ENCODE measurements at regions not wholly inside any gene's neighbourhood (a gene's known extent, or its start where the extent isn't known, plus 50 kb on each side); places are given as distances from the start of the nearest gene placed in this dataset.

DNA sequence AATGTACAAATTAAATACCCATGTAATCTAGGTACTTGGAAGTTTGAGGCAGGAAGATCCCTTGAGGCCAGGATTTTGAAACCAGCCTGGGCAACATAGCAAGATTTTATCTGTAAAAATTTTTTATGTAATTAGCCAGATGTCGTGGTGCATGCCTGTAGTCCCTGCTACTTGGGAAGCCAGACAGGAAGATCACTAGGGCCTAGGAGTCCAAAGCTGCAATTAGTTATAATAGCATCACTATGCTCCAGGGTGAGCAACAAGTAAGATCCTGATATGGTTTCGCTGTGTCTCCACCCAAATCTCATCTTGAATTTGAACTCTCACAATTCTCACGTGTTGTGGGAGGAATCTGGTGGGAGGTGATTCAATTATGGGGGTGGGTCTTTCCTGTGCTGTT, 535.8 kb downstream of the TENT5A start:
- no peak for DNase-seq (ENCODE audit: low read depth in 1 of 2, low spot score in 1 of 2)
- Histone ChIP-seq H3K4me3 (replicated peaks; ENCODE audit: insufficient read depth, low read length) (no peak overlapping the region), H3K27me3 (ENCODE audit: insufficient read depth, poor library complexity, severe bottlenecking) (no peaks in the 10 kb centered on the region), H3K27ac (replicated peaks) (no peak overlapping the region)
- TF ChIP-seq, protein P1, sequence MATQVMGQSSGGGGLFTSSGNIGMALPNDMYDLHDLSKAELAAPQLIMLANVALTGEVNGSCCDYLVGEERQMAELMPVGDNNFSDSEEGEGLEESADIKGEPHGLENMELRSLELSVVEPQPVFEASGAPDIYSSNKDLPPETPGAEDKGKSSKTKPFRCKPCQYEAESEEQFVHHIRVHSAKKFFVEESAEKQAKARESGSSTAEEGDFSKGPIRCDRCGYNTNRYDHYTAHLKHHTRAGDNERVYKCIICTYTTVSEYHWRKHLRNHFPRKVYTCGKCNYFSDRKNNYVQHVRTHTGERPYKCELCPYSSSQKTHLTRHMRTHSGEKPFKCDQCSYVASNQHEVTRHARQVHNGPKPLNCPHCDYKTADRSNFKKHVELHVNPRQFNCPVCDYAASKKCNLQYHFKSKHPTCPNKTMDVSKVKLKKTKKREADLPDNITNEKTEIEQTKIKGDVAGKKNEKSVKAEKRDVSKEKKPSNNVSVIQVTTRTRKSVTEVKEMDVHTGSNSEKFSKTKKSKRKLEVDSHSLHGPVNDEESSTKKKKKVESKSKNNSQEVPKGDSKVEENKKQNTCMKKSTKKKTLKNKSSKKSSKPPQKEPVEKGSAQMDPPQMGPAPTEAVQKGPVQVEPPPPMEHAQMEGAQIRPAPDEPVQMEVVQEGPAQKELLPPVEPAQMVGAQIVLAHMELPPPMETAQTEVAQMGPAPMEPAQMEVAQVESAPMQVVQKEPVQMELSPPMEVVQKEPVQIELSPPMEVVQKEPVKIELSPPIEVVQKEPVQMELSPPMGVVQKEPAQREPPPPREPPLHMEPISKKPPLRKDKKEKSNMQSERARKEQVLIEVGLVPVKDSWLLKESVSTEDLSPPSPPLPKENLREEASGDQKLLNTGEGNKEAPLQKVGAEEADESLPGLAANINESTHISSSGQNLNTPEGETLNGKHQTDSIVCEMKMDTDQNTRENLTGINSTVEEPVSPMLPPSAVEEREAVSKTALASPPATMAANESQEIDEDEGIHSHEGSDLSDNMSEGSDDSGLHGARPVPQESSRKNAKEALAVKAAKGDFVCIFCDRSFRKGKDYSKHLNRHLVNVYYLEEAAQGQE (IDR thresholded peaks at IDR 0.05; ENCODE audit: insufficient replicate concordance, low read depth) = no peak
- TF ChIP-seq POLR2AphosphoS5 (IDR thresholded peaks at IDR 0.05; ENCODE audit: low read depth) (no peak), GABPA (IDR thresholded peaks at IDR 0.05; ENCODE audit: low read depth) (no peak), SPI1 (IDR thresholded peaks at IDR 0.05; ENCODE audit: borderline replicate concordance, low read depth) (no peak)
- TF ChIP-seq, protein P2, sequence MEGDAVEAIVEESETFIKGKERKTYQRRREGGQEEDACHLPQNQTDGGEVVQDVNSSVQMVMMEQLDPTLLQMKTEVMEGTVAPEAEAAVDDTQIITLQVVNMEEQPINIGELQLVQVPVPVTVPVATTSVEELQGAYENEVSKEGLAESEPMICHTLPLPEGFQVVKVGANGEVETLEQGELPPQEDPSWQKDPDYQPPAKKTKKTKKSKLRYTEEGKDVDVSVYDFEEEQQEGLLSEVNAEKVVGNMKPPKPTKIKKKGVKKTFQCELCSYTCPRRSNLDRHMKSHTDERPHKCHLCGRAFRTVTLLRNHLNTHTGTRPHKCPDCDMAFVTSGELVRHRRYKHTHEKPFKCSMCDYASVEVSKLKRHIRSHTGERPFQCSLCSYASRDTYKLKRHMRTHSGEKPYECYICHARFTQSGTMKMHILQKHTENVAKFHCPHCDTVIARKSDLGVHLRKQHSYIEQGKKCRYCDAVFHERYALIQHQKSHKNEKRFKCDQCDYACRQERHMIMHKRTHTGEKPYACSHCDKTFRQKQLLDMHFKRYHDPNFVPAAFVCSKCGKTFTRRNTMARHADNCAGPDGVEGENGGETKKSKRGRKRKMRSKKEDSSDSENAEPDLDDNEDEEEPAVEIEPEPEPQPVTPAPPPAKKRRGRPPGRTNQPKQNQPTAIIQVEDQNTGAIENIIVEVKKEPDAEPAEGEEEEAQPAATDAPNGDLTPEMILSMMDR (IDR thresholded peaks at IDR 0.05; ENCODE audit: insufficient read depth, low read length) = no peak

DNA sequence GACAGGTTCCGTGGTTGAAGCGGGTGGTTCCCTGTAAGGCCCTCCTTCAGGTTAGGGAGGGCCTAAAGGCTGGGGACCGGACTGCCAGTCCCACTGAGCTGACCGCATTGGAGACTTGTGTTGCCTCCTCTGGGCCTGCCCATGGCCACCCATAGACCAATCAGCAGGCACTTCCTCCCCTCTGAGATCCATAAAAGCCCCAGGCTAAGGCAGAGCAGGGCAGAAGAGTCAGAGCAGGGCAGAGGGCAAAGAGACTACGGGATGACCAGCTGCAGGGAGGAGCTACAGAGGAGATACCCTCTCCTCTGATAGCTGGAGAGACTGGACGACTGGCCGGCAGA, 537.4 kb downstream of the TENT5A start:
- Histone ChIP-seq H3K27ac (replicated peaks) (no peak overlapping the region), H3K4me3 (replicated peaks; ENCODE audit: insufficient read depth, low read length) (no peak overlapping the region), H3K27me3 (ENCODE audit: insufficient read depth, poor library complexity, severe bottlenecking) (no peaks in the 10 kb centered on the region)
- no peak for DNase-seq (ENCODE audit: low read depth in 1 of 2, low spot score in 1 of 2)
- TF ChIP-seq POLR2AphosphoS5 (IDR thresholded peaks at IDR 0.05; ENCODE audit: low read depth) (no peak), SPI1 (IDR thresholded peaks at IDR 0.05; ENCODE audit: borderline replicate concordance, low read depth) (no peak), GABPA (IDR thresholded peaks at IDR 0.05; ENCODE audit: low read depth) (no peak)
- TF ChIP-seq, protein P1 (IDR thresholded peaks at IDR 0.05; ENCODE audit: insufficient replicate concordance, low read depth) = no peak
- TF ChIP-seq, protein P2 (IDR thresholded peaks at IDR 0.05; ENCODE audit: insufficient read depth, low read length) = no peak

DNA sequence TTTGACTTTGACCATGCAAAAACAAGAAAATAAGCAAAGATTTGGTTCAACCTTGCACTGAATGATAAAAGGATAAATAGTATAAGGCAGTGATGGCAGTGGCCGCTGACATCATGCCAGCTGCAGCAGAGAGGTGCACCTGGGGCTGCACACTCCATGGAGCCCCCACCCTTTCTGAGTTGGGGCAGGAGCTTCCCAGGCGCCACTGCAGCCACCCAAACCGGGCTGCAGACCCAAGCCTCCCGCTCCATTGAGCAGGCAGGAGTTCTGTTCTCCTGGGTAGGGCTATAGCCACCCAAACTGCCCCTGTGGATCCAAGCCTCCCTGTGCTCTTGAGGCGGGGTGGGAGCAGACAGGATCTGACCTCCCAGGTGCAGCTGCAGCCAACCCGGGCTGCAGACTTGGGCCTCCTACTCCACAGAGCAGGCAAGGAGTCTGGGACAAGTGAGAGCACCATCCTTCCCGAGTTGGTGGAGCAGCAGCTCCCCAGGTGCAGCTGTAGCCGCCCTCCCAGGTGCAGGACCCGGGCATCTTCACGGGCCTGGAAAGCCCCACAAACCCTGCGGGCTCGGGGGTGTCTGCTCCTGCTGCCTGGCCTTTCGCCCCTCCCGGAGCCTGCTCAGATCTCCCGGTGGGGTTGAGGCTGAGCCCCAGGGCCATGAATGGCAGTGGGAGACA, 537.9 kb downstream of the TENT5A start:
- TF ChIP-seq, protein P2 (IDR thresholded peaks at IDR 0.05; ENCODE audit: insufficient read depth, low read length) = no peak
- TF ChIP-seq GABPA (IDR thresholded peaks at IDR 0.05; ENCODE audit: low read depth) (no peak), SPI1 (IDR thresholded peaks at IDR 0.05; ENCODE audit: borderline replicate concordance, low read depth) (no peak), POLR2AphosphoS5 (IDR thresholded peaks at IDR 0.05; ENCODE audit: low read depth) (no peak)
- TF ChIP-seq, protein P1 (IDR thresholded peaks at IDR 0.05; ENCODE audit: insufficient replicate concordance, low read depth) = no peak
- Histone ChIP-seq H3K27me3 (ENCODE audit: insufficient read depth, poor library complexity, severe bottlenecking) (no peaks in the 10 kb centered on the region), H3K27ac (replicated peaks) (no peak overlapping the region), H3K4me3 (replicated peaks; ENCODE audit: insufficient read depth, low read length) (no peak overlapping the region)
- DNase-seq (ENCODE audit: low read depth in 1 of 2, low spot score in 1 of 2) = no peak

All from HL-60 (cell line).